ENCODE measurements at regions not wholly inside any gene's neighbourhood (a gene's known extent, or its start where the extent isn't known, plus 50 kb on each side); places are given as distances from the start of the nearest gene placed in this dataset.
A peak's percentile ranks its signal among the peaks of the same experiment; 100 is the strongest.

DNA sequence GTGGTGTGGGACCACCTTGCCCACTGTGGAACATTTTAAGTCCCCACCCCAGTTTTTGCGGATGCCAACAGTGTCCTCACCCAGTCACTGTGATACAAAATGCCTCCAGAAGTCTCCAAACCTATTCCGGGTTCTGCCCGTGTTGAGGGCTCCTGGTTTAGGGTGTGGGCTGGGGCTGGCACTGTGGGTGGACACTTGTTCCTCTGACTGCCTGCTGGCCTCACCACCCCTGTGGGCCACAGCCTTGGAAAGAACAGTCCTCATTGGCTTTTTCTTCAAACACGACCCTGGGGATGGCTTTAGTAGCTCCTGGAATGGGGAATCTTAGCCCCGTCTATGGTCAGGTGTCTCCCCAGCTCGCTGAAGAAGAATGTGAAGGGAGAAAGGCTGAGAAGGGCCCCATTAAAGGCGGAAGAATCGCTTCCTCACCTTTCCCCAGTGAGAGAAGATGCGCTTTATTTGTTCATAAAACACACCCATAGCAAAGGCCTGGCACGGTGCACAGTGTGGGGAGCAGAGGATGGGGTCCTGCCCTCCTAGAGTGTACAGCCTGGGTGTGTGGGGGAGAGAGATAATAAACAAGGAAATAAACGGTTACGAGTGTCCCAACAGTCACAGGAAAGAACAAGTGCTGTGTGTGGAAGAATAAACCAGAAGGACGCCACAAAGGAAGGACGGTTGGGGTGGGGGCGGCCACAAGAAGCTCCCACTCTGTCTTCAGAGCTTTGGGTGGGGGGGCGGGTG, 56.3 kb upstream of the SLC22A11 start:
- Histone ChIP-seq H3K27ac (ENCODE audit: low read depth, low read length) (no peak overlapping the region), H3K4me1 (ENCODE audit: control insufficient read depth in 5 of 5, insufficient read depth in 5 of 5, low read length in 5 of 5) (peaks cover 0 to 3% (median 0%) of the 10 kb centered on the region in 5 donors), H3K9ac (ENCODE audit: low read length in 5 of 5) (no peak overlapping the region), H3K27me3 (ENCODE audit: control insufficient read depth in 5 of 5, insufficient read depth in 4 of 5, low read length in 5 of 5) (peaks cover 0 to 13% (median 0%) of the 10 kb centered on the region in 5 donors), H3K9me3 (ENCODE audit: control insufficient read depth in 5 of 5, low read length in 5 of 5) (peaks cover 0 to 3% (median 0%) of the 10 kb centered on the region in 5 donors), H3K36me3 (ENCODE audit: control insufficient read depth in 5 of 5, insufficient read depth in 5 of 5, low read length in 5 of 5) (no peaks in the 10 kb centered on the region), H3K4me3 (ENCODE audit: low read depth in 1 of 5, low read length in 5 of 5) (no peak overlapping the region)

DNA sequence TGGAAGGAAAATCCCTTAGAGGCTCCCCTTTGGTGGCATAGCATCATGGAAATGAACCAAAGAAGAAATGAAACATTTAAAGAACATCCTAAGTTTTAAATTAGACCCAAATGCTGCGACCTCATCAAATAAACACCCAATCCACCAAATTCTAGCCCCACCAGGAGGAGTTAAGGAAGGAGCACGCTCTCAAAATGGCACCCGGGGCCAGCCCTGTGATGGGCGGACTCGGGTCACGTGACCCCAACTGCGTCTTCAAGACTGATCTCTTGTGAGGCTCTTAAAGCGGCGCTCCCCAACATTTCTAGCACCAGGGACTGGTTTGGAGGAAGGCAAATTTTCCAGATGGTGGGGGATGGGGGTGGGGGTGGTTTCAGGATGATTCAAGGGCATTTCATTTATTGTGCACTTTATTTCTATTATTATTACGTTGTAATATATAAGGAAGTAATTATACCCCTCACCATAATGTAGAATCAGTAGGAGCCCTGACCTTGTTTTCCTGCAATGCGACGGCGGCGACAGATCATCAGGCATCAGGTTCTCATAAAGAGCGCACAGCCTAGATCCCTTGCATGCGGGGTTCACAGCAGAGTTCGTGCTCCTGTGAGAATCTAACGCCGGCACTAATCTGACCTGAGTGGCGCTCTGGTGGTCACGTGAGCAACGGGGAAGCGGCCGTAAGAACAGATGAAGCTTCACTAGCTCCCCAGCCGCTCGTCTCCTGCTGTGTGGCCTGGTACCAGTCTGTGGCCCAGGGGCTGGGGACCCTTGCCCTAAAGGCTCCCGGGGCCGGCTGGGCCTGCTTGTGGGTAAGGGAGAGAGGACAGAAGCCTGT, 55.3 kb upstream of the SLC22A11 start:
- Histone ChIP-seq H3K4me3 (ENCODE audit: low read depth in 1 of 5, low read length in 5 of 5) (peak overlapping the region in 1 of 5 donors; percentile 21), H3K36me3 (ENCODE audit: control insufficient read depth in 5 of 5, insufficient read depth in 5 of 5, low read length in 5 of 5) (no peaks in the 10 kb centered on the region), H3K27me3 (ENCODE audit: control insufficient read depth in 5 of 5, insufficient read depth in 4 of 5, low read length in 5 of 5) (peaks cover 0 to 13% (median 0%) of the 10 kb centered on the region in 5 donors), H3K4me1 (ENCODE audit: control insufficient read depth in 5 of 5, insufficient read depth in 5 of 5, low read length in 5 of 5) (peaks cover 0 to 3% (median 0%) of the 10 kb centered on the region in 5 donors), H3K9ac (ENCODE audit: low read length in 5 of 5) (no peak overlapping the region), H3K27ac (ENCODE audit: low read depth, low read length) (no peak overlapping the region), H3K9me3 (ENCODE audit: control insufficient read depth in 5 of 5, low read length in 5 of 5) (peaks cover 2 to 13% (median 10%) of the 10 kb centered on the region in 5 donors)

GRCh38 chr11:64501500-64502427, 54.0 kb upstream of the SLC22A11 start:
- peaks cover 0 to 13% (median 7%) of the 10 kb centered on the region in 5 donors for H3K27me3 ChIP-seq (ENCODE audit: control insufficient read depth in 5 of 5, insufficient read depth in 4 of 5, low read length in 5 of 5)
- no peak overlapping the region for H3K9ac ChIP-seq (ENCODE audit: low read length in 5 of 5)
- peaks cover 0 to 3% (median 0%) of the 10 kb centered on the region in 5 donors for H3K4me1 ChIP-seq (ENCODE audit: control insufficient read depth in 5 of 5, insufficient read depth in 5 of 5, low read length in 5 of 5)
- H3K9me3 ChIP-seq (ENCODE audit: control insufficient read depth in 5 of 5, low read length in 5 of 5) = peaks cover 2 to 15% (median 11%) of the 10 kb centered on the region in 5 donors
- H3K27ac ChIP-seq (ENCODE audit: low read depth, low read length) = no peak overlapping the region
- H3K4me3 ChIP-seq (ENCODE audit: low read depth in 1 of 5, low read length in 5 of 5) = no peak overlapping the region
- H3K36me3 ChIP-seq (ENCODE audit: control insufficient read depth in 5 of 5, insufficient read depth in 5 of 5, low read length in 5 of 5) = no peaks in the 10 kb centered on the region

DNA sequence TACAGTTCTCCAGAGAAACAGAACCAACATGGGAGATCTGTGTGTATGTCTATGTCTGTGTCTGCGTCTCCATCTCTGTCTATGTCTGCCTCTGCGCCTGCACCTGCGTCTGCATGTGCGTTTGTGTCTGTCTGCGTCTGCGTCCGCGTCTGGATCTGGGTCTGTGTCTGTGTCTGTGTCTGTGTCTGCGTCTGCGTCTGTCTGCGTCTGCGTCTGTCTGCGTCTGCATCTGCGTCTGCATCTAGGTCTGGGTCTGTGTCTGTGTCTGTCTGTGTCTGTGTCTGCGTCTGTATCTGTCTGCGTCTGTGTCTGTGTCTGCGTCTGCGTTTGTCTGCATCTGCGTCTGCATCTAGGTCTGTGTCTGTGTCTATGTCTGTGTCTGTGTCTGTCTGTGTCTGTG, 53.1 kb upstream of the SLC22A11 start:
- H3K4me1 ChIP-seq (ENCODE audit: control insufficient read depth in 5 of 5, insufficient read depth in 5 of 5, low read length in 5 of 5) = peaks cover 0 to 3% (median 0%) of the 10 kb centered on the region in 5 donors
- H3K4me3 ChIP-seq (ENCODE audit: low read depth in 1 of 5, low read length in 5 of 5) = no peak overlapping the region
- no peak overlapping the region for H3K9ac ChIP-seq (ENCODE audit: low read length in 5 of 5)
- H3K36me3 ChIP-seq (ENCODE audit: control insufficient read depth in 5 of 5, insufficient read depth in 5 of 5, low read length in 5 of 5) = no peaks in the 10 kb centered on the region
- peaks cover 0 to 13% (median 7%) of the 10 kb centered on the region in 5 donors for H3K27me3 ChIP-seq (ENCODE audit: control insufficient read depth in 5 of 5, insufficient read depth in 4 of 5, low read length in 5 of 5)
- H3K9me3 ChIP-seq (ENCODE audit: control insufficient read depth in 5 of 5, low read length in 5 of 5) = peaks cover 2 to 15% (median 11%) of the 10 kb centered on the region in 5 donors
- H3K27ac ChIP-seq (ENCODE audit: low read depth, low read length) = no peak overlapping the region

- Histone ChIP-seq H3K9ac (ENCODE audit: low read length in 5 of 5) (no peak overlapping the region), H3K27ac (ENCODE audit: low read depth, low read length) (no peak overlapping the region), H3K27me3 (ENCODE audit: control insufficient read depth in 5 of 5, insufficient read depth in 4 of 5, low read length in 5 of 5) (peaks cover 0 to 17% (median 7%) of the 10 kb centered on the region in 5 donors), H3K4me1 (ENCODE audit: control insufficient read depth in 5 of 5, insufficient read depth in 5 of 5, low read length in 5 of 5) (peaks cover 0 to 3% (median 0%) of the 10 kb centered on the region in 5 donors), H3K36me3 (ENCODE audit: control insufficient read depth in 5 of 5, insufficient read depth in 5 of 5, low read length in 5 of 5) (no peaks in the 10 kb centered on the region), H3K9me3 (ENCODE audit: control insufficient read depth in 5 of 5, low read length in 5 of 5) (peaks cover 2 to 15% (median 11%) of the 10 kb centered on the region in 5 donors), H3K4me3 (ENCODE audit: low read depth in 1 of 5, low read length in 5 of 5) (no peak overlapping the region)
These were observed 52.5 kb upstream of the SLC22A11 start for GRCh38 chr11:64503186-64503753.

DNA sequence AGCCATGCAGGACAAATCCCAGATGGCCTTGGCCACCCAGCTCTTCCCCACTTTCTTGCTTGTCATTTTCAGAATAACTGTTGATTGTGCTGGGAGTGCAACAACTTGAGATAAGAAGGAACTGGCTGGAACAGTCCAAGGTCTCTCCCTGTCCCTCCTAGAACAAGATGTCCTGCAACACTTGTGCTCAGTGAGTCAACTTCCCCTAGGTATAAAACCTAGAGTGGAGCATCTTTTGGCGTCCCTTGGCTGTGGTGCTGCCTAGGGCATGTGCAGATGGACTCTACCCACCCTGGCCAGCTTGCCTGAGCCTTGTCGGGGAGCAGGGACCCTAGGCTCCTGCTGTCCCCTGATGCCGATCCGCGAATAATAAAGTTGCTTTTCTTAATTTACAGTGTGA, 50.7 kb upstream of the SLC22A11 start:
- no peaks in the 10 kb centered on the region for H3K4me1 ChIP-seq (ENCODE audit: control insufficient read depth in 5 of 5, insufficient read depth in 5 of 5, low read length in 5 of 5)
- no peak overlapping the region for H3K9ac ChIP-seq (ENCODE audit: low read length in 5 of 5)
- peaks cover 2 to 15% (median 11%) of the 10 kb centered on the region in 5 donors for H3K9me3 ChIP-seq (ENCODE audit: control insufficient read depth in 5 of 5, low read length in 5 of 5)
- no peak overlapping the region for H3K4me3 ChIP-seq (ENCODE audit: low read depth in 1 of 5, low read length in 5 of 5)
- no peak overlapping the region for H3K27ac ChIP-seq (ENCODE audit: low read depth, low read length)
- H3K36me3 ChIP-seq (ENCODE audit: control insufficient read depth in 5 of 5, insufficient read depth in 5 of 5, low read length in 5 of 5) = no peaks in the 10 kb centered on the region
- H3K27me3 ChIP-seq (ENCODE audit: control insufficient read depth in 5 of 5, insufficient read depth in 4 of 5, low read length in 5 of 5) = peaks cover 0 to 17% (median 7%) of the 10 kb centered on the region in 5 donors

Data from subcutaneous abdominal adipose tissue (tissue), 5 donors.